ENCODE measurements at regions not wholly inside any gene's neighbourhood (a gene's known extent, or its start where the extent isn't known, plus 50 kb on each side); places are given as distances from the start of the nearest gene placed in this dataset.

DNA sequence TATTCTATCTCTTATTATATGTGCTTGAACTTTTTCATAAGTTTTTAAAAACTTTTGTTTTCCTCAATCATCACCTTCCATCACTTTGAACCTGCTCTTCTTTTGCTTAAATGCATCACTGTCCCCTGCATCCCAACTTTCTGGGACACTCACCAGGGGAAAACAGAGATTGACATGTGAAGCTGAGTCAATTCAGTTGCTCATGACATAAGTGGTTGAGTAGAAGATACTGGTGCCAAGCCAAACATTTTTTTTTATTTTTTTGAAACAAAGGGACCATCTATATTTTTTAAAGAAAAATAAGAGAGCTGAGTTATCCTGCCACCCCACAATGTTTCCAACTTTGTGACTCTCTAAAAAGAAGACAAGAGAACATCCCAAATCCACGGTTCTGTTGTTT, 61.8 kb upstream of the AHR start:
- intact Hi-C loops (cut with DNase I): no loop called here
- ATAC-seq (no peak), DNase-seq (ENCODE audit: missing footprints) (no peak)

DNA sequence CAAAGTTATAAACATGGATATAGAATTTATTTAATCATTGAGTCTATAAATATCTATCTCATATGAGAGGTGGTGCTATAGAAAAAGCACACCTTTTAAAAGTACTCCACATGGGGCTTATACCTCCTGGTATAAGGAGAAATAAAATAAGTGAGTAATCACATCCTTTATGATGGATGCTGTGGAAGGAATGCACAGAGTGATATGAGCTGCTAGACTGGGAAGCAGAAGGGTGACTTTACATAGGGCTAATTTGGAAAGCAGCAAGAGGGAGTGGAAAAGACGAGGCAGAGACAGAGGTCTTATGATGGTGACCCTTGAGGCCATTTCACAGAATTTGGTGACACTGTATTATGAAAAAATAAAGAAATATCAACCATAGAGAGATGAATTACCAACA, 59.4 kb upstream of the AHR start:
- intact Hi-C loops (cut with DNase I): no loop called here
- DNase-seq (ENCODE audit: missing footprints): no peak
- ATAC-seq: no peak

DNA sequence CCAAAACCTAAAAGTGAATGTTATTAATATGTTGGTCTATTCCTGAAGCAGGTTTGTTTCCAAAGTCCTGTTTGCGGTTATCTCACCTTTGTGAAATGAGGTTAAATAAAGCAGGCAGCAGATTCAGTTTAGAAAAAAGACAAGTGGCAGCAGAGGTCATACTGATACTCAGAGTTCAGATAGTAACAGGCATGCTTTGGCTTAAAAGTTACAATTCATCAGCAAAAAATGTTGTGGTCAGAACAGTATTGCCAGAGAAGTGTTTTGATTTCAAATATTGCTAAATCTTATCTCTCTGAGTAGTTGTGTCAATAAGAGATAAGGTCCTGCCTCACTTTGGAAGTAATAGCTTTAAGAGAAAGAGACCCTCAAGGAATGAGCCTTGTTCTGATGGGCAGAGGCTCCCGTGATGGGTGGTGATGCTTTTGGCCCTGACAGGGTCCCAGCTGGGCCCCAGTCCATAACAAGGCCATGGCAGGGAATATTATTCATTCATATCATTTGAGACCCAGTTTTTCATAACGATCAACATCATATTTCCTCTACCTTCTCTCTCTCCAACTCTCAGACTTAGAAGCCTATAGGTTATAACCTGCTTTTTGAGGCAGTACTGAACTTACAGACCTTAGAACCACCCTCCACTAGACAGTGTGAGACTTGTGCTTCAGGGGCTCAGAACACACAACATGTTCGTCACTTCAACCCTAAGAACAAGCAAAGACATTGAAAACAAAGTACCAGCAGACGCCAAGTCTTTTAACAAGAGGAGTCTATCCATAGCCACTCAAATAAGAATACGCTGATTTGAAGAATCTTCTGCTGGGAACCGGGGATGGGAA, 58.5 kb upstream of the AHR start:
- DNase-seq (ENCODE audit: missing footprints) (no peak), ATAC-seq (no peak)
- intact Hi-C loops (cut with DNase I): no loop called here

DNA sequence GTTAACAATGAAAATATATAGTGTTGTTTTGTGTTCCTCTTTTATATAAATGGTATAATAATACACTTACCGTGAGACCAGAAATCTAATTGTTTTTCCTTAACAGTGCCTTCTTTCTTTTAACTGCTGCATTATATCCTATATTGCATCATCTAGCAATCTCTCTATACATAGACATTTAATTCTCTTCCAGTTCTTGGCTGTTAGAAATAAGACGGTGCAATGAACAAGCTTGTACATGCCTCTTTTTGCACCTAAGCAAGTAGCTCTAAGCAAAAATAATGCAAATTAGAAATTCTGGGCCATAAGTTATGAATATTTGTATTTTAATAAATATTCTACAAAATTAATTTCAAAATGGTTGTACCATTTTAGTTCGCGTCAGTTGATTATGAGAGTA, 55.9 kb upstream of the AHR start:
- ATAC-seq (no peak), DNase-seq (ENCODE audit: missing footprints) (no peak)
- intact Hi-C loops (cut with DNase I): no loop called here

DNA sequence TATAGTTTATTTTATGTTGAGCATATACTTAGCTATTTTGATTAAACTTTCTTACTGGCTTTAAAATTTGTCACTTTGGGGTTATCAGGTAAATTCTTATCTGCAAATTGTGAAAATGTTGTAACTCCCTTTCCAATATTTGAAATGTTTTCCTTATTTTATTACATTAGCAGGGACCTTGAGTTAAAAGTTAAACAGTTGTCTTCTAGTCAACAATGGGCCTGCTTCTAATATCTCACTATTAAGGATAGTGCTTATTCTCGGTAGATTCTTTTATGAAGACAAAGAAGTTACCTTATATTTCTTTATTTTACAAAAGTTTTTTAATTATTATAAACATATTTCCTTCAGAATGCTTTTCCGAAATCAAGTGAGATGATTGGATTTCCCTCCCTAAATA, 53.7 kb upstream of the AHR start:
- ATAC-seq: no peak
- no peak for DNase-seq (ENCODE audit: missing footprints)
- intact Hi-C loops (cut with DNase I): no loop called here

DNA sequence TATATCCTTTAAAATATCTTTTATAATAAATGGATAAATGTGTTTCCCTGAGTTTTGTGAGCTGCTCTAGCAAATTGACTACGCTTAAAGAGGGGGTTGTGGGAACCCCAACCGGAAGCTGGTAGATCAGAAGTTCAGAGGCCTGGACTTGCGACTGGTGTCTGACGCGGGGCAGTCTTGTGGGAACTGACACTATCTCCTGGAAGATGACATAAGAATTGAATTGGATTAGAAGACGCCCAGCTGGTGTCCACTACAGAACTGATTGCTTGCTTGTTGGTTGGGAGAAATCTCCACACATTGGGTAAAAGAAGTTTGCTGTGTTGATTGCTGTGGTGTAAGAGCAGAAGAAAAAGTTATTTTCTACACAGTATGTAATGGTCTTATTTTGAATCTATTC, 51.1 kb upstream of the AHR start:
- intact Hi-C loops (cut with DNase I): no loop called here
- DNase-seq (ENCODE audit: missing footprints): peak; percentile 42
- peak; percentile 57 for ATAC-seq

DNA sequence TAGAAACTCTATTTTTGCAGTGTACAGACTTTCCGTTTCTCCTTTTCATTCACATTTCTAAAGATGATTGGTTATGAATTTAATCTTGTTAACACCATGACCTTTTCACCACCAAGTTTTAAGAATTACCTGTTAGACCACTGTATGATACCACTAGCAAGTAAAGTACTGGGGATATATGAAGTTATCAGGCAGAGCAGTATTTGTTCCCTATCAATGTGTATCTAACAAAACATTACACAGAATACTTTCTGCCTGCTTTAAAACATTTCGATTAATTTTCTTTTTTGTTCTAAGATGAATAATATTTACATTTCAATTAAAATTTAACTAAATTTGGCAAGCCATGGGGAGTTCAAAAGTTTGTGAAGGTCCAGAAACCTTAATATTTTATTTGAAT, 49.9 kb upstream of the AHR start:
- DNase-seq (ENCODE audit: missing footprints) (no peak), ATAC-seq (no peak)
- intact Hi-C loops (cut with DNase I): no loop called here

Data from Right ventricle myocardium inferior (tissue), 1 donor.